ENCODE measurements at regions not wholly inside any gene's neighbourhood (a gene's known extent, or its start where the extent isn't known, plus 50 kb on each side); places are given as distances from the start of the nearest gene placed in this dataset.

- TF ChIP-seq CTCF (IDR thresholded peaks at IDR 0.05; ENCODE audit: low read depth, low read length) (no peak), EZH2phosphoT487 (IDR thresholded peaks at IDR 0.05; ENCODE audit: low read depth) (no peak)
These were observed 800.9 kb downstream of the BCL11A start for GRCh38 chr2:59752512-59752911.

Data from OCI-LY3 (cell line).